GM18499 (cell line): ENCODE measurements at regions not wholly inside any gene's neighbourhood (a gene's known extent, or its start where the extent isn't known, plus 50 kb on each side); places are given as distances from the start of the nearest gene placed in this dataset.
A peak's percentile ranks its signal among the peaks of the same experiment; 100 is the strongest.
"Not testable (repeated sequence)": the region's sequence is repeated elsewhere in the genome, so short reads cannot be mapped to it uniquely, and the experiment has no call there.

Experiments
- ATAC-seq: cut with Tn5 transposase; IDR thresholded peaks from one replicate; pipeline ENCODE4 v1.9.1; 2021; ENCODE audit warnings: moderate number of reproducible peaks; ENCODE audit not compliant: insufficient read depth, unreplicated experiment

GRCh38 chr6:67501755-67502154, 1133.3 kb upstream of the ADGRB3 start:
- no peak for ATAC-seq

GRCh38 chr6:67497749-67498148, 1137.3 kb upstream of the ADGRB3 start:
- no peak for ATAC-seq

- ATAC-seq, result no peak
Measured at GRCh38 chr6:67496191-67496590, 1138.9 kb upstream of the ADGRB3 start.

- ATAC-seq, result no peak
Measured at GRCh38 chr6:67493682-67494081, 1141.4 kb upstream of the ADGRB3 start.

- no peak for ATAC-seq
Measured at GRCh38 chr6:67475700-67476099, 1159.4 kb upstream of the ADGRB3 start.

GRCh38 chr6:67467341-67467740, 1167.7 kb upstream of the ADGRB3 start:
- ATAC-seq, result no peak

- not testable (repeated sequence) for ATAC-seq
Measured at GRCh38 chr6:67462725-67463124, 1172.4 kb upstream of the ADGRB3 start.

- no peak for ATAC-seq
Measured at GRCh38 chr6:67459556-67459955, 1175.5 kb upstream of the ADGRB3 start.

- no peak for ATAC-seq
Measured at GRCh38 chr6:67458265-67458664, 1176.8 kb upstream of the ADGRB3 start.

- no peak for ATAC-seq
Measured at GRCh38 chr6:67451874-67452273, 1183.2 kb upstream of the ADGRB3 start.

GRCh38 chr6:67450641-67451040, 1184.4 kb upstream of the ADGRB3 start:
- ATAC-seq, result peak; percentile 57

GRCh38 chr6:67449602-67450001, 1185.5 kb upstream of the ADGRB3 start:
- no peak for ATAC-seq

GRCh38 chr6:67433124-67433523, 1202.0 kb upstream of the ADGRB3 start:
- no peak for ATAC-seq

- ATAC-seq, result no peak
Measured at GRCh38 chr6:67431076-67431475, 1204.0 kb upstream of the ADGRB3 start.

GRCh38 chr6:67426686-67427085, 1208.4 kb upstream of the ADGRB3 start:
- ATAC-seq, result not testable (repeated sequence)

- no peak for ATAC-seq
Measured at GRCh38 chr6:67412035-67412434, 1223.0 kb upstream of the ADGRB3 start.

- no peak for ATAC-seq
Measured at GRCh38 chr6:67411036-67411435, 1224.0 kb upstream of the ADGRB3 start.

- no peak for ATAC-seq
Measured at GRCh38 chr6:67394254-67394653, 1240.8 kb upstream of the ADGRB3 start.

GRCh38 chr6:67393356-67393755, 1241.7 kb upstream of the ADGRB3 start:
- ATAC-seq, result no peak

GRCh38 chr6:67391955-67392354, 1243.1 kb upstream of the ADGRB3 start:
- no peak for ATAC-seq

- no peak for ATAC-seq
Measured at GRCh38 chr6:67369679-67370078, 1265.4 kb upstream of the ADGRB3 start.

GRCh38 chr6:67362976-67363375, 1272.1 kb upstream of the ADGRB3 start:
- no peak for ATAC-seq

- ATAC-seq, result no peak
Measured at GRCh38 chr6:67361264-67361663, 1273.8 kb upstream of the ADGRB3 start.
